ENCODE measurements at regions not wholly inside any gene's neighbourhood (a gene's known extent, or its start where the extent isn't known, plus 50 kb on each side); places are given as distances from the start of the nearest gene placed in this dataset.

DNA sequence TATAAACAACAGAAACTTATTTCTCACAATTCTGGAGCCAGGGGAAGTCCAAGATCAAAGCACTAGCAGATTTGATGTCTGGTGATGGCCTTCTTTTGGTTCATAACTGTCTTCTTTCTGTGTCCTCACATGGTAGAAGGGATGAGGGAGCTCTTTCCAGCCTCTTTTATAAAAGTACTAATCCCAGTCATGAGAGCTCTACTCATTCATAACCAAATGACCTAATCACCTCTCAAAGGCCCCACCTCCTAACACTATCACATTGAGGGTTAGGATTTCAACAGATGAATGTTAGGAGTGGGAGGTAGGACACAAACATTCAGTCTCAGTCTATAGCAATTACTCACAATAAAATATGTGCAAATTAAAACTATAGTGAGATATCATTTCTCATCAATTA lies 50.1 kb upstream of the UBE2E2 start:
- ATAC-seq (no peak), DNase-seq (no peak)
- H3K9me3 ChIP-seq: no peaks in the 10 kb centered on the region
- intact Hi-C loops (cut with DNase I, micrococcal nuclease): no loop called here
- no peak overlapping the region for H3K4me3 ChIP-seq
- TF ChIP-seq, protein P1, sequence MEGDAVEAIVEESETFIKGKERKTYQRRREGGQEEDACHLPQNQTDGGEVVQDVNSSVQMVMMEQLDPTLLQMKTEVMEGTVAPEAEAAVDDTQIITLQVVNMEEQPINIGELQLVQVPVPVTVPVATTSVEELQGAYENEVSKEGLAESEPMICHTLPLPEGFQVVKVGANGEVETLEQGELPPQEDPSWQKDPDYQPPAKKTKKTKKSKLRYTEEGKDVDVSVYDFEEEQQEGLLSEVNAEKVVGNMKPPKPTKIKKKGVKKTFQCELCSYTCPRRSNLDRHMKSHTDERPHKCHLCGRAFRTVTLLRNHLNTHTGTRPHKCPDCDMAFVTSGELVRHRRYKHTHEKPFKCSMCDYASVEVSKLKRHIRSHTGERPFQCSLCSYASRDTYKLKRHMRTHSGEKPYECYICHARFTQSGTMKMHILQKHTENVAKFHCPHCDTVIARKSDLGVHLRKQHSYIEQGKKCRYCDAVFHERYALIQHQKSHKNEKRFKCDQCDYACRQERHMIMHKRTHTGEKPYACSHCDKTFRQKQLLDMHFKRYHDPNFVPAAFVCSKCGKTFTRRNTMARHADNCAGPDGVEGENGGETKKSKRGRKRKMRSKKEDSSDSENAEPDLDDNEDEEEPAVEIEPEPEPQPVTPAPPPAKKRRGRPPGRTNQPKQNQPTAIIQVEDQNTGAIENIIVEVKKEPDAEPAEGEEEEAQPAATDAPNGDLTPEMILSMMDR (IDR thresholded peaks at IDR 0.05): no peak
- no peaks in the 10 kb centered on the region for H3K36me3 ChIP-seq (ENCODE audit: low read depth)
- H3K4me1 ChIP-seq (ENCODE audit: low read depth): no peaks in the 10 kb centered on the region

Measured in mucosa of descending colon (tissue), 3 donors.